ENCODE measurements at regions not wholly inside any gene's neighbourhood (a gene's known extent, or its start where the extent isn't known, plus 50 kb on each side); places are given as distances from the start of the nearest gene placed in this dataset.

- no peak for DNase-seq (ENCODE audit: low spot score)
These were observed 360.7 kb downstream of the TMX3 start for GRCh38 chr18:68354176-68354575.

- no peak for DNase-seq (ENCODE audit: low spot score)
These were observed 372.8 kb downstream of the TMX3 start for GRCh38 chr18:68342039-68342659.

DNA sequence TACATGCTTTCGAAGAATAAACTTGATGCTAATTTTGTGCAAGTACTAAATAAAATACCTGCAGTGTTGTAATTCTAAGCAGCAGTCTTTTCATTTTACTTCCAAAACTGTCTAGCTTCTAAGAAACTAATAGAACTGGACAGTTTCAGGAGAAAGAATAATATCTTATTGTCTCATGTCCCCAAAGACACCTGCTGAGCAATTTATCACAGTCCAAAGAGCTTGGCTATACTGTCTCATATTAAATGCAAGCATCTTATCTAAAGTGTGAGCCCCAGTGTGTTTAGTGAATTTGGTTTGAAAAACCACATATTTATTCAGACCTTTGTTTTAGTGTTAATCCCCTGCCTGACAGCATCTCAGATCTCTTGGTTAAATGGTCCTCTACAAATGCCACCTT is 374.3 kb downstream of the TMX3 start:
- DNase-seq (ENCODE audit: low spot score), result no peak

- DNase-seq (ENCODE audit: low spot score), result no peak
These were observed 384.2 kb downstream of the TMX3 start for GRCh38 chr18:68330658-68331057.

DNA sequence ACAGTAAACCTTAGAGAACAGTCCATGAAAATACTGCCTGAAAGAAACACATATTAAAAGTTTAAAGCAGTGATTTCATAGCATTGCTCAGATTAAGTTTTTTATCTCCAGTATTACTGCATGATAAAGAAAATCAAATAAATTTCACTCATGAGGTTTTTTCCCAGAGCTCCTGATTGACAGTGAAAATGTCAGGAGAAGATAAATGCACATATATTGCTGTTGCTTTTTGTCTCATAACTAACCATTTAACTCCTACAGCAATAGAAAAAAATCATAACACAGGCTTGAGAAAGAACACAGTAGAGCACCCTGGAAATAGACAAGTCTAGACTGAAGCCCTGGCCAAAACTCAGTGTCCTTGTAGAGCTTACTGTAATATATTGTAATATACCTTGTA is 391.0 kb downstream of the TMX3 start:
- no peak for DNase-seq (ENCODE audit: low spot score)

- no peak for DNase-seq (ENCODE audit: low spot score)
These were observed 398.3 kb downstream of the TMX3 start for GRCh38 chr18:68316636-68317035.

- no peak for DNase-seq (ENCODE audit: low spot score)
These were observed 400.5 kb downstream of the TMX3 start for GRCh38 chr18:68314403-68314802.

DNA sequence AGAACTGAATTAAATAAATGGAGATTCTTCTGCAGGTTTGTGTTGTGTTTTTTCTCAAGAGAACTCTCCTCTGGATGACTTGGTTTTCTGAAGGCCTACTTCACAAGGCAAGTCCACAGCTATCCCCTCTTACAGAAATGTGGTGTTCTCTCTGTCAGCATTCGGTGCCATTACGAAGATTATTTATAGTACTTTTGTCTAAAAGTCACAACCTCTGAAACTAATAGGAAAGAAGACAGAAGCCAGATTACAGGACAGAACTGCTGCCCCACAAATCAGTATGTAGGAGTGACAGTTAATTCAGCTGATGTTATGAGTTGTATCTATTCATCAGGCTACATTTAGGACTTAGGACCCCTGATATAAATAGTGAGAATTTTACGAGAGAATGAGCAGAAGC is 413.5 kb downstream of the TMX3 start:
- DNase-seq (ENCODE audit: low spot score), result no peak

DNA sequence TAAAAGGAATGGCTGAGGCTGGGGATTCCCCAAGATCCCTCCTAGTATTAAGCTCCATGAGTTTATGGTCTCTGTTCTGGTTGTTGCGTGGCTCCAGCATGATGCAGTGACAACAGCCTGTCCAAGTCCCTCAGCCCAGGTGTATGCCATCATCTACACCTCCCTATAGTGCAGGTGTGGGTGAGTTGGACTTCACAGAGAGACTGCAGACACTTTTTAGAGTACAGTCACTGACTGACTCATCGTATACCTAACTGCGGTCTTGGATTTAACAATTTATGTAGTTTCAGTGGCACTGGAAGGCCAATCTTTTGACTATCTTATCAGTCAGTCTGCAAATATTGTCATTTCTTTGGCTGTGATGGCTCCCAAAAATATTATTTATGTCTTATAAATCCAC is 415.0 kb downstream of the TMX3 start:
- DNase-seq (ENCODE audit: low spot score), result no peak

- DNase-seq (ENCODE audit: low spot score), result no peak
These were observed 416.6 kb downstream of the TMX3 start for GRCh38 chr18:68298330-68298729.

GRCh38 chr18:68288408-68288807 is 426.5 kb downstream of the TMX3 start:
- no peak for DNase-seq (ENCODE audit: low spot score)

DNA sequence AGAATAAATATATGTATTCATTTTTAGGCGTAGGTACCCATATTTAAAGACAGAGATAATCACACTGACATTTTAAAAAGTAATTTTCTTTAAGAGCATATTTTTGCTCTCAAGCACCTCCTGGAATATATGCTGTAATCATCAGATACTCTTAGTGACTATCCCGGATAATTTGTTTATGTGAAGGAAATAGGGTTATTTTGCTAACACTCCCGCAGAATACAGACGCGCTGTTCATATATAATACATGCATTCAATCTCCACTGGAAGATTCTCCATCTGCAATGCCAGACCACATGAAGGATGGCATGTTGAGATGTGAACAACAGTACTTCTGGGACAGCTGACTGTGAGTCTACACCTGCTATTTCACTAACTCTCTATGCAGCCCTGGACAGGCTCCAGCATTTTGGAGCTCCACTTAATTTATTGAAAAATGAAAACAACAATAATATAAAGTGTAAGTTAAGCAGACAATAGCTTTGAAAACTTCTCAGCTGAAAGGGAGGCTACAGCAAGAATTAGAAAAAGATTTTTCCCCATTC is 430.6 kb downstream of the TMX3 start:
- no peak for DNase-seq (ENCODE audit: low spot score)

DNA sequence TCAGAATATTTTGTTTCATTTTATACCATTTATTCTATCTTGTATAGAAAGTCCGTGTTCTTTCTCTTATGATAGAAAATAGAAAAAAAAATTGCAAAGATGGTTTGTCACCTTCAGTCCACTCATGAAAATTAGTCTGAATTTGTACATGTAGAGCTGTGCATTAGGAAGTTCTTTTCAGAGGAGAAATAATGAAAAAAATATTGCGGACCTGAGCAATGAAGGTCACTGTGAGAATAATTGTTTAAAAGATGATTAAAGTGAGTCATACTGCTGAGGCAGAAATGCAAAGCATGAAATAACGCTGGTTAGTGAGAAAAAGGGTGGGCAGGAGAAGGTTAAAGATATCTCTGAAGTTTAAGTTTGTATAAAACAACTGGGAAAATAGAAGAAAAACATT is 431.1 kb downstream of the TMX3 start:
- no peak for DNase-seq (ENCODE audit: low spot score)

DNA sequence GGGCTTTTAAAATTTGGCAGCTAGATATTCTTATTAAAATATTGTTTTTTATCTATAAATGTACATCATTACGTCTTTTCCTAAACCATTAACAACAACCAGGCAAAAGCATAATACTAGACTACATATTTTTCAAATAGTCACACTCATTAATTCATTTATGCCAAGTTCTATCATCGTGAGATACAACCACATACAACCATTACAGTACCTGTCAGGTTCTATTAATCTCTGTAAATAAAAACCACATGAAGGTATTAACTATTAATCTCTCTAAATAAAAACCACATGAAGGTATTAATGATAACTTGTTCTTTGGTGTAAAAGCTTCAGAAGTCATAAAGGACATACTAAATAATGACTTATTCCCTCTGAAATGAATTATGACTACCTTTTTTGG is 432.7 kb downstream of the TMX3 start:
- no peak for DNase-seq (ENCODE audit: low spot score)

- DNase-seq (ENCODE audit: low spot score), result no peak
These were observed 439.3 kb downstream of the TMX3 start for GRCh38 chr18:68275616-68276015.

DNA sequence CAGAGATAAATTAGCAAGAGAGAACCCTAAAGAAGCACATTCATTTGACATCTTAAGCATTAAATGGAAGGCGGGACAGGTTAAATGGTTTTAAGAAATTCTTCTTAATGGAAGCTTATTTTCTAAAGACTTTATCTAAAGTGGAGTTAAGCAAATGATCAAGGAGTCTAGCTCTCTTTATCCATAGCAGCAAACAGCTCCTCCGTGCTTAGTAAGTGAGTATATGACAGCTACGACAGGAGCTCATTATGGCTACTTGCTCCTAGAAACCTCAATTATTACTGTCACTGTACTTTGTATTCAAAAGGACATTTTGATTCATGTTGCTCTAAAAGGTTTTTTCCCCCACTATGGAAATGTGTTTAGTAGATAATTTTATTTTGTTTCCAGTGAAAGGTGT is 444.9 kb downstream of the TMX3 start:
- DNase-seq (ENCODE audit: low spot score), result no peak

DNA sequence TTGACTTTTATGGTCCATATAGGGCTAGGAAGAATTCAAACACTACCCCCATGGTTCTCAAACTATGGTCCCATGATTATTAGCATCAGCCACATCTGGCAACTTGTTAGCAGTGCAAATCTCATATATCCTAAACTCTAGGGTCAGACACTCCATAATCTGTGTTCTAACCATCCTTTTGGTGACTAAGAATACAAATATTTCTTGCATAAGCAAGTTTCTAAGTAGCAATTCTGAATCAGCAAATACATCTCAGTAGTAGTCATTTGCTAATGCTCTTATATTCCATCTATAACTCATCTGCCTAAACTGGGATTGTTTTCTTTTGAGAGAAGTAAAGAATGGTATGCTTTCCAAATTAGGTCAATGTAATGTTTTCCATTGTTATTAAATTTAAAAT is 447.3 kb downstream of the TMX3 start:
- DNase-seq (ENCODE audit: low spot score), result no peak

DNA sequence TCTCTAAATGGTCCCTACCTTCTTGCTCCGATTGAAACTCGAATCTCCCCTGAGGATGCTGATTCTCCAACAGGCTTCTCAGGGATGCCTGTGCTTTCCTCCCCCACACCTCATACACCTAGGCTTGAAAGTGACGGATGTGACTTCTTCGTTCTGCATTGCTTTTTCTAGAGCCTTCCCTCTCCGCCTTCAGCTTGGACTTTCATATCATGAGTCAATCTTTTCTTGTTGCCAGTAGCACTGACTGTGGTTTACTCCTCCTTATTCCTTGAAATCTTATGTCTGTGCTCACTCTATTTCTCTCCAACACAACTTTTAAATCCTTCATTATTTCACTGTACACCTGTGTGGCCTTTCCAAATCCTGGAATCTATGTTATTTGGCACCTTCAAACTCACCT is 451.4 kb downstream of the TMX3 start:
- DNase-seq (ENCODE audit: low spot score), result no peak

DNA sequence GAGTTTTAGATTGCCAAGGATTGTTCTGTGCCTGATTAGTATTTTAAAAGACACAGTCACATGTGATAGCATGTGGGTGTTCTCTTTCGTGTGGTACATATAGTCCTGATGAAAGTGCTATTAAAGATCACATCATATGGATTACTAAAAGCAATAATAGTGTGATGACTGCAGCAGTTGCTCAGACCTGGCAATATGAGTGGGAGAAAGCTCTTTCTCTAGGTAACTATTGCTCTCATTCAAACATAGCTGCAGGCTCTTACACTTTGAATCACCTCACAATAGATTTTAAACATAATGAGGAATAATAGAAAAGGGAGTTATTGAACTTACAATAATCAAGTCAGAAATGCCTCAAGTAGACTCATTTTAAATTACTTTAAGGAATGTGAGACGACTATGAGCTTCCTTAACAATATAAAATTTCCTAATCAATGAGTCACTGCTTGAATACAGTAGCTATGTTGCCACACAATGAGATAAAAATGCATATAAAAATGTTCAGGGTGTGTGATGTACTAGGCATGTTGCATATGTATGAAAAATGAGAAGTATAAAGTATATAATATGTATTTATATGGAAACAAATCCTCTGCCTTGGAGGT is 452.1 kb downstream of the TMX3 start:
- no peak for DNase-seq (ENCODE audit: low spot score)

- DNase-seq (ENCODE audit: low spot score), result no peak
These were observed 458.4 kb downstream of the TMX3 start for GRCh38 chr18:68256418-68257067.

- no peak for DNase-seq (ENCODE audit: low spot score)
These were observed 470.1 kb downstream of the TMX3 start for GRCh38 chr18:68244786-68245185.

- no peak for DNase-seq (ENCODE audit: low spot score)
These were observed 473.0 kb downstream of the TMX3 start for GRCh38 chr18:68241881-68242280.

GRCh38 chr18:68234676-68235075 is 480.2 kb downstream of the TMX3 start:
- DNase-seq (ENCODE audit: low spot score), result no peak

- DNase-seq (ENCODE audit: low spot score), result no peak
These were observed 480.8 kb downstream of the TMX3 start for GRCh38 chr18:68234131-68234530.

Data from globus pallidus (tissue), 1 donor.